SK-N-SH treated with all-trans-retinoic acid at 6 μM for 48 hours (cell line): ENCODE measurements at regions not wholly inside any gene's neighbourhood (a gene's known extent, or its start where the extent isn't known, plus 50 kb on each side); places are given as distances from the start of the nearest gene placed in this dataset.

Source experiments
- ATAC-seq: fragments of 200-7000 bp; cut with Tn5 transposase; 3 replicates; pipeline ENCODE4 v1.9.1; 2020; ENCODE audit warnings: mild to moderate bottlenecking, moderate library complexity
- ARNTL ChIP-seq: fragments of 450-650 bp; formaldehyde crosslinking; IDR thresholded peaks from 2 replicates; pipeline ENCODE4 v1.5.0; 2020; ENCODE audit warnings: low read depth, mild to moderate bottlenecking, moderate library complexity, borderline replicate concordance
- BACH2 ChIP-seq: fragments of 250-450 bp; sonication (Bioruptor Pico); IDR thresholded peaks from 2 replicates; pipeline ENCODE4 v1.9.0; 2021; ENCODE audit warnings: mild to moderate bottlenecking, borderline replicate concordance
- CSDC2 ChIP-seq: fragments of 250-450 bp; sonication (Bioruptor Pico); IDR thresholded peaks from 2 replicates; pipeline ENCODE4 v1.5.0; 2020; ENCODE audit warnings: mild to moderate bottlenecking, moderate library complexity
- ESRRG ChIP-seq: fragments of 250-450 bp; sonication (Bioruptor Pico); IDR thresholded peaks from 2 replicates; pipeline ENCODE4 v1.6.1; 2021; ENCODE audit warnings: mild to moderate bottlenecking
- GLIS3 ChIP-seq: fragments of 250-450 bp; sonication (Bioruptor Pico); IDR thresholded peaks from 2 replicates; pipeline ENCODE4 v1.5.0; 2020; ENCODE audit warnings: mild to moderate bottlenecking, moderate library complexity
- ISL1 ChIP-seq: fragments of 250-450 bp; sonication (Bioruptor Pico); IDR thresholded peaks from 2 replicates; pipeline ENCODE4 v2.1.2; 2022; ENCODE audit warnings: mild to moderate bottlenecking, moderate library complexity
- OSR1 ChIP-seq: fragments of 250-450 bp; sonication (Bioruptor Pico); IDR thresholded peaks from 2 replicates; pipeline ENCODE4 v1.8.0; 2022; ENCODE audit warnings: moderate library complexity, mild to moderate bottlenecking, inconsistent platforms
- PPARA ChIP-seq: fragments of 250-450 bp; sonication (Bioruptor Pico); IDR thresholded peaks from 2 replicates; pipeline ENCODE4 v1.5.0; 2020; ENCODE audit warnings: mild to moderate bottlenecking, borderline replicate concordance
- RARB ChIP-seq: fragments of 250-450 bp; sonication (Bioruptor Pico); IDR thresholded peaks from 2 replicates; pipeline ENCODE4 v1.8.0; 2021; ENCODE audit warnings: mild to moderate bottlenecking, moderate library complexity
- SNAI2 ChIP-seq: fragments of 250-450 bp; sonication (Bioruptor Pico); IDR thresholded peaks from 2 replicates; pipeline ENCODE4 v1.5.0; 2020; ENCODE audit warnings: mild to moderate bottlenecking, moderate library complexity
- TCF4 ChIP-seq: fragments of 250-450 bp; sonication (Bioruptor Pico); IDR thresholded peaks from 2 replicates; pipeline ENCODE4 v1.8.0; 2021; ENCODE audit warnings: mild to moderate bottlenecking, moderate library complexity, borderline replicate concordance
- TOX ChIP-seq: fragments of 250-450 bp; sonication (Bioruptor Pico); IDR thresholded peaks from 2 replicates; pipeline ENCODE4 v1.8.0; 2021; ENCODE audit warnings: mild to moderate bottlenecking, moderate library complexity, borderline replicate concordance
- ZC3H10 ChIP-seq: fragments of 250-450 bp; sonication (Bioruptor Pico); IDR thresholded peaks from 2 replicates; pipeline ENCODE4 v1.5.1; 2021; ENCODE audit warnings: mild to moderate bottlenecking, moderate library complexity
- ZFP30 ChIP-seq: fragments of 450-650 bp; formaldehyde crosslinking; IDR thresholded peaks from 2 replicates; pipeline ENCODE4 v1.5.0; 2022; ENCODE audit warnings: mild to moderate bottlenecking, moderate library complexity
- TF ChIP-seq, protein P1 (sequence below): fragments of 250-450 bp; sonication (Bioruptor Pico); IDR thresholded peaks from 2 replicates; pipeline ENCODE4 v1.5.1; 2021; ENCODE audit warnings: mild to moderate bottlenecking, moderate library complexity
- TF ChIP-seq, protein P2 (sequence below): fragments of 250-450 bp; sonication (Bioruptor Pico); IDR thresholded peaks from 2 replicates; pipeline ENCODE4 v1.8.0; 2020; ENCODE audit warnings: mild to moderate bottlenecking, moderate library complexity, borderline replicate concordance
- TF ChIP-seq, protein P3 (sequence below): fragments of 250-450 bp; sonication (Bioruptor Pico); IDR thresholded peaks from 2 replicates; pipeline ENCODE4 v1.5.0; 2020; ENCODE audit warnings: mild to moderate bottlenecking, moderate library complexity
- TF ChIP-seq, protein P4 (sequence below): fragments of 250-450 bp; sonication (Bioruptor Pico); IDR thresholded peaks from 2 replicates; pipeline ENCODE4 v1.5.1; 2020; ENCODE audit warnings: low read depth, mild to moderate bottlenecking, moderate library complexity
- TF ChIP-seq, protein P5 (sequence below): fragments of 250-450 bp; sonication (Bioruptor Pico); IDR thresholded peaks from 2 replicates; pipeline ENCODE4 v1.8.0; 2021; ENCODE audit warnings: low read depth, mild to moderate bottlenecking, moderate library complexity, borderline replicate concordance

DNA sequence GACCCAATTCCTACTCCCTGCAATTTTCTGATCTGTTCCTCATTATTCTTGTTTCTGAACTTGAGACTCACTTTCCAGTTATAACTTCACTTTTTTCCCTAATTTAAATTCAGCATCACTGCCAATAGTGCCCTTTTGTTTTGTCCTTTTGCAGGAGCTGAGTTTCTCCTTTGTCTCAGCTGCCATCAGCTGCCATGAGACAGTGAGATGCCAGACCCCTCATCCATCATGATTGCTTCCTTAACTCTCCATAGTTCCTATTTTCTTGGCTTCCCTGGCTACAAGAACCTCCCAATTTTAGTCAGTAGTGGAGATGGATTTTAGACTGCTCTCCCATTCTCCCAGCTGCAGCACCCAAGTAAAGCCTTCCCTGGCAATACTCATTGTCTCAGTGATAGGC lies 518.1 kb downstream of the HDGFL1 start (continued):
- no peak for TF ChIP-seq ISL1 (CRISPR knock-in tag)
- no peak for TF ChIP-seq ZFP30 (CRISPR knock-in tag)
- no peak for TF ChIP-seq TCF4
- TF ChIP-seq OSR1 (CRISPR knock-in tag), result no peak
- no peak for TF ChIP-seq PPARA (CRISPR knock-in tag)

DNA sequence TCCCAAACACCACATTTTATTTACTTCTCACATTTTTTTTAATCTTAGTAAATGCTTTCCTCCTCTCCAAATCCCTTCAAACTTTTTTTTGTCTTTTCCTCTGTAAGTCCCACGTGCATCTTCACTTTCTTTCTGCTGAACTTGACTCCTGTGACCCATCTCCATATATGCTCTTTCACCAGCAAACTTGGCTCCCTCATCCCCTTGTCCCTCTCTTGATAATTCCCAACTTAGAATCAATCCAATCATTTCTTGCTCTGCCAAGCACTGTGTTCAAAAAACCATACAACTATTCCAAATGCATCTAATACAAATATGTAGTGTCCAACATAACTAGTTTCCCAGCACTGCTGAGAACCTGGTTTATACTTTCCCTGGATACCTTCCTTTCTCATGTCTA lies 519.4 kb downstream of the HDGFL1 start:
- TF ChIP-seq, protein P1, sequence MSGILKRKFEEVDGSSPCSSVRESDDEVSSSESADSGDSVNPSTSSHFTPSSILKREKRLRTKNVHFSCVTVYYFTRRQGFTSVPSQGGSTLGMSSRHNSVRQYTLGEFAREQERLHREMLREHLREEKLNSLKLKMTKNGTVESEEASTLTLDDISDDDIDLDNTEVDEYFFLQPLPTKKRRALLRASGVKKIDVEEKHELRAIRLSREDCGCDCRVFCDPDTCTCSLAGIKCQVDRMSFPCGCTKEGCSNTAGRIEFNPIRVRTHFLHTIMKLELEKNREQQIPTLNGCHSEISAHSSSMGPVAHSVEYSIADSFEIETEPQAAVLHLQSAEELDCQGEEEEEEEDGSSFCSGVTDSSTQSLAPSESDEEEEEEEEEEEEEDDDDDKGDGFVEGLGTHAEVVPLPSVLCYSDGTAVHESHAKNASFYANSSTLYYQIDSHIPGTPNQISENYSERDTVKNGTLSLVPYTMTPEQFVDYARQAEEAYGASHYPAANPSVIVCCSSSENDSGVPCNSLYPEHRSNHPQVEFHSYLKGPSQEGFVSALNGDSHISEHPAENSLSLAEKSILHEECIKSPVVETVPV (CRISPR knock-in tag), result no peak
- TF ChIP-seq ARNTL (CRISPR knock-in tag), result no peak
- no peak for TF ChIP-seq OSR1 (CRISPR knock-in tag)
- TF ChIP-seq, protein P2, sequence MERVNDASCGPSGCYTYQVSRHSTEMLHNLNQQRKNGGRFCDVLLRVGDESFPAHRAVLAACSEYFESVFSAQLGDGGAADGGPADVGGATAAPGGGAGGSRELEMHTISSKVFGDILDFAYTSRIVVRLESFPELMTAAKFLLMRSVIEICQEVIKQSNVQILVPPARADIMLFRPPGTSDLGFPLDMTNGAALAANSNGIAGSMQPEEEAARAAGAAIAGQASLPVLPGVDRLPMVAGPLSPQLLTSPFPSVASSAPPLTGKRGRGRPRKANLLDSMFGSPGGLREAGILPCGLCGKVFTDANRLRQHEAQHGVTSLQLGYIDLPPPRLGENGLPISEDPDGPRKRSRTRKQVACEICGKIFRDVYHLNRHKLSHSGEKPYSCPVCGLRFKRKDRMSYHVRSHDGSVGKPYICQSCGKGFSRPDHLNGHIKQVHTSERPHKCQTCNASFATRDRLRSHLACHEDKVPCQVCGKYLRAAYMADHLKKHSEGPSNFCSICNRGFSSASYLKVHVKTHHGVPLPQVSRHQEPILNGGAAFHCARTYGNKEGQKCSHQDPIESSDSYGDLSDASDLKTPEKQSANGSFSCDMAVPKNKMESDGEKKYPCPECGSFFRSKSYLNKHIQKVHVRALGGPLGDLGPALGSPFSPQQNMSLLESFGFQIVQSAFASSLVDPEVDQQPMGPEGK (CRISPR knock-in tag), result no peak
- no peak for TF ChIP-seq ZFP30 (CRISPR knock-in tag)
- no peak for ATAC-seq

DNA sequence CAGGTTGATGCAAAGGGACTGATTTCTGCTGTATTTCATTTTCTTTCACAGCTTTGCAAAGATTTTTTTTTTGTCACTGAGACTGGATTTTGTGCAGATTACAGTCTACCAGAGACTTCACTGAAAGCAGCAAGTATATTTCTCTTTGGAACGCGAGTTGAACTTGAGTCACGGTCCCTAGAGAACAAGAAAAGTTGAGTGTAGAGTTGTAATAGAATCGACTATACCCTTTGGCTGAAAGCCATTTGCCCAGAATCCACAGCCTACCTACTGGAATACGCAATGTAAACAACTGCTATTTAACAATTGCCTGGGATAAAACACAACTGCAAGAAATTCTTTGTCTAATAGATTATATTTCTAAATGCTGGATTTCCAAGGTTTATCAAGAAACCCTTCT lies 520.6 kb downstream of the HDGFL1 start:
- TF ChIP-seq OSR1 (CRISPR knock-in tag), result no peak
- no peak for TF ChIP-seq TOX (CRISPR knock-in tag)
- TF ChIP-seq BACH2 (CRISPR knock-in tag), result no peak
- TF ChIP-seq CSDC2, result no peak
- TF ChIP-seq, protein P3, sequence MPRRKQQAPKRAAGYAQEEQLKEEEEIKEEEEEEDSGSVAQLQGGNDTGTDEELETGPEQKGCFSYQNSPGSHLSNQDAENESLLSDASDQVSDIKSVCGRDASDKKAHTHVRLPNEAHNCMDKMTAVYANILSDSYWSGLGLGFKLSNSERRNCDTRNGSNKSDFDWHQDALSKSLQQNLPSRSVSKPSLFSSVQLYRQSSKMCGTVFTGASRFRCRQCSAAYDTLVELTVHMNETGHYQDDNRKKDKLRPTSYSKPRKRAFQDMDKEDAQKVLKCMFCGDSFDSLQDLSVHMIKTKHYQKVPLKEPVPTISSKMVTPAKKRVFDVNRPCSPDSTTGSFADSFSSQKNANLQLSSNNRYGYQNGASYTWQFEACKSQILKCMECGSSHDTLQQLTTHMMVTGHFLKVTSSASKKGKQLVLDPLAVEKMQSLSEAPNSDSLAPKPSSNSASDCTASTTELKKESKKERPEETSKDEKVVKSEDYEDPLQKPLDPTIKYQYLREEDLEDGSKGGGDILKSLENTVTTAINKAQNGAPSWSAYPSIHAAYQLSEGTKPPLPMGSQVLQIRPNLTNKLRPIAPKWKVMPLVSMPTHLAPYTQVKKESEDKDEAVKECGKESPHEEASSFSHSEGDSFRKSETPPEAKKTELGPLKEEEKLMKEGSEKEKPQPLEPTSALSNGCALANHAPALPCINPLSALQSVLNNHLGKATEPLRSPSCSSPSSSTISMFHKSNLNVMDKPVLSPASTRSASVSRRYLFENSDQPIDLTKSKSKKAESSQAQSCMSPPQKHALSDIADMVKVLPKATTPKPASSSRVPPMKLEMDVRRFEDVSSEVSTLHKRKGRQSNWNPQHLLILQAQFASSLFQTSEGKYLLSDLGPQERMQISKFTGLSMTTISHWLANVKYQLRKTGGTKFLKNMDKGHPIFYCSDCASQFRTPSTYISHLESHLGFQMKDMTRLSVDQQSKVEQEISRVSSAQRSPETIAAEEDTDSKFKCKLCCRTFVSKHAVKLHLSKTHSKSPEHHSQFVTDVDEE (CRISPR knock-in tag), result no peak
- TF ChIP-seq TCF4, result no peak
- TF ChIP-seq, protein P4, sequence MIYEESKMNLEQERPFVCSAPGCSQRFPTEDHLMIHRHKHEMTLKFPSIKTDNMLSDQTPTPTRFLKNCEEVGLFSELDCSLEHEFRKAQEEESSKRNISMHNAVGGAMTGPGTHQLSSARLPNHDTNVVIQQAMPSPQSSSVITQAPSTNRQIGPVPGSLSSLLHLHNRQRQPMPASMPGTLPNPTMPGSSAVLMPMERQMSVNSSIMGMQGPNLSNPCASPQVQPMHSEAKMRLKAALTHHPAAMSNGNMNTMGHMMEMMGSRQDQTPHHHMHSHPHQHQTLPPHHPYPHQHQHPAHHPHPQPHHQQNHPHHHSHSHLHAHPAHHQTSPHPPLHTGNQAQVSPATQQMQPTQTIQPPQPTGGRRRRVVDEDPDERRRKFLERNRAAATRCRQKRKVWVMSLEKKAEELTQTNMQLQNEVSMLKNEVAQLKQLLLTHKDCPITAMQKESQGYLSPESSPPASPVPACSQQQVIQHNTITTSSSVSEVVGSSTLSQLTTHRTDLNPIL (CRISPR knock-in tag), result no peak
- TF ChIP-seq ZC3H10 (CRISPR knock-in tag), result no peak
- TF ChIP-seq RARB (CRISPR knock-in tag), result no peak
- TF ChIP-seq, protein P5, sequence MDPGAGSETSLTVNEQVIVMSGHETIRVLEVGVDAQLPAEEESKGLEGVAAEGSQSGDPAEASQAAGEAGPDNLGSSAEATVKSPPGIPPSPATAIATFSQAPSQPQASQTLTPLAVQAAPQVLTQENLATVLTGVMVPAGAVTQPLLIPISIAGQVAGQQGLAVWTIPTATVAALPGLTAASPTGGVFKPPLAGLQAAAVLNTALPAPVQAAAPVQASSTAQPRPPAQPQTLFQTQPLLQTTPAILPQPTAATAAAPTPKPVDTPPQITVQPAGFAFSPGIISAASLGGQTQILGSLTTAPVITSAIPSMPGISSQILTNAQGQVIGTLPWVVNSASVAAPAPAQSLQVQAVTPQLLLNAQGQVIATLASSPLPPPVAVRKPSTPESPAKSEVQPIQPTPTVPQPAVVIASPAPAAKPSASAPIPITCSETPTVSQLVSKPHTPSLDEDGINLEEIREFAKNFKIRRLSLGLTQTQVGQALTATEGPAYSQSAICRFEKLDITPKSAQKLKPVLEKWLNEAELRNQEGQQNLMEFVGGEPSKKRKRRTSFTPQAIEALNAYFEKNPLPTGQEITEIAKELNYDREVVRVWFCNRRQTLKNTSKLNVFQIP (CRISPR knock-in tag), result no peak
- TF ChIP-seq SNAI2 (CRISPR knock-in tag), result no peak
- TF ChIP-seq PPARA (CRISPR knock-in tag), result no peak
- TF ChIP-seq ESRRG (CRISPR knock-in tag), result no peak
- TF ChIP-seq GLIS3 (CRISPR knock-in tag), result no peak

DNA sequence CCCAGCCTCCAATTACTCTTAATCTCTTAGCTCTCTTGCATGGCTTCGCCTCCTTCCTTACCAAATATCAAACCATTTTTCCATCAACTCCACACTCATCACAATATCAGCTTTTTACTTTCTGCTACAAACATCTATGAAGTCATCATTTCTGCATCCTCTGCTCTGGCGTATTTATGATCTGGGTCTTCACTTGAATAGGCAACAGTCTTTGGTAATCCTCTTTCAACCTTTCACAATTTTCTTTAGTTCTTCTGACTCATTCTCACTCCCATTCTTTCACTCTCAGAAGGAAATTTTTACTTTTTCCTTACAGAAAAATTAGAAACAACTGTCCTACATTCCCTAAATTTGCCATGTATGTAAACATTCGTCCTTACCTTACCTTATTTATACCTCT lies 522.4 kb downstream of the HDGFL1 start:
- no peak for ATAC-seq
- no peak for TF ChIP-seq ZFP30 (CRISPR knock-in tag)

More for the DNA sequence above, 520.6 kb downstream of the HDGFL1 start:
- no peak for ATAC-seq
